CD14-positive monocyte (primary cell): ENCODE measurements at regions not wholly inside any gene's neighbourhood (a gene's known extent, or its start where the extent isn't known, plus 50 kb on each side); places are given as distances from the start of the nearest gene placed in this dataset.

Experiments
- DNase-seq, 3 donors: peaks; one replicate each; pipeline ENCODE4 v3.0.0-alpha.2; 2011 to 2022
- H2AFZ ChIP-seq: 2 replicates; pipeline ENCODE4 v1.6.0; 2012; ENCODE audit warnings: mild to moderate bottlenecking, low read depth, low read length, inconsistent platforms; ENCODE audit not compliant: insufficient read depth, poor library complexity, severe bottlenecking
- H3K27ac ChIP-seq, 2 donors: 1 replicate in 1 of 2; 2 replicates in 1 of 2; pipeline ENCODE4 v1.5.1; 2012 to 2013; ENCODE audit warnings: low read length in 2 of 2, control low read depth in 1 of 2, inconsistent platforms in 1 of 2, low read depth in 1 of 2, mild to moderate bottlenecking in 1 of 2
- H3K27me3 ChIP-seq, 2 donors: one replicate each; pipeline versions ENCODE4 v1.6.0 to v1.6.1; 2011 to 2013; ENCODE audit warnings: low read length in 2 of 2; ENCODE audit not compliant: control insufficient read depth in 2 of 2, insufficient read depth in 2 of 2
- H3K36me3 ChIP-seq, 2 donors: replicated peaks in 1 of 2; 1 replicate in 1 of 2; 2 replicates in 1 of 2; pipeline versions ENCODE4 v1.5.1 to v1.6.1; 2012 to 2013; ENCODE audit warnings: low read length in 2 of 2, control low read depth in 1 of 2, inconsistent platforms in 1 of 2, mild to moderate bottlenecking in 1 of 2; ENCODE audit not compliant: insufficient read depth in 2 of 2, control insufficient read depth in 1 of 2
- H3K4me1 ChIP-seq, 2 donors: 1 replicate in 1 of 2; 2 replicates in 1 of 2; pipeline versions ENCODE4 v1.5.1 to v1.6.1; 2012 to 2013; ENCODE audit warnings: low read length in 2 of 2, control low read depth in 1 of 2, inconsistent platforms in 1 of 2, mild to moderate bottlenecking in 1 of 2, moderate library complexity in 1 of 2; ENCODE audit not compliant: insufficient read depth in 2 of 2, control insufficient read depth in 1 of 2
- H3K4me2 ChIP-seq: replicated peaks from 2 replicates; pipeline ENCODE3; 2012; ENCODE audit warnings: low read length, moderate library complexity, mild to moderate bottlenecking; ENCODE audit not compliant: poor library complexity, severe bottlenecking; ENCODE audit errors: extremely low read depth
- H3K4me3 ChIP-seq, 3 experiments: fragments of 200-600 bp in 1 of 3; sonication (generic) in 1 of 3; replicated peaks in 1 of 3; 1 replicate in 2 of 3; 2 replicates in 1 of 3; pipeline ENCODE4 v1.5.1; 2011 to 2013; ENCODE audit warnings: low read length in 3 of 3, mild to moderate bottlenecking in 3 of 3, control low read depth in 2 of 3, low read depth in 2 of 3, inconsistent platforms in 1 of 3, moderate library complexity in 1 of 3
- H3K79me2 ChIP-seq: 2 replicates; pipeline ENCODE4 v1.6.0; 2012; ENCODE audit warnings: mild to moderate bottlenecking, control low read depth, inconsistent platforms, low read length, moderate library complexity; ENCODE audit not compliant: insufficient read depth
- H3K9ac ChIP-seq: 2 replicates; pipeline ENCODE4 v1.6.0; 2017; ENCODE audit warnings: low read length, mild to moderate bottlenecking; ENCODE audit not compliant: insufficient read depth, poor library complexity, severe bottlenecking
- H3K9me3 ChIP-seq, 2 donors: replicated peaks in 1 of 2; 1 replicate in 1 of 2; 2 replicates in 1 of 2; pipeline versions ENCODE4 v1.5.1 to v1.6.1; 2012 to 2013; ENCODE audit warnings: low read length in 2 of 2, control low read depth in 1 of 2; ENCODE audit not compliant: control insufficient read depth in 1 of 2, insufficient read depth in 1 of 2
- H4K20me1 ChIP-seq: 2 replicates; pipeline ENCODE4 v1.6.0; 2012; ENCODE audit warnings: mild to moderate bottlenecking, low read length, control low read depth, moderate library complexity; ENCODE audit not compliant: insufficient read depth
- H3K27ac Mint-ChIP-seq, 7 donors: one replicate each; pipeline ENCODE4 v1.8.0; 2020; ENCODE audit warnings: mild to moderate bottlenecking in 7 of 7, mixed read lengths in 7 of 7, moderate library complexity in 6 of 7, inconsistent platforms in 2 of 7
- H3K27me3 Mint-ChIP-seq, 3 donors: one replicate each; pipeline ENCODE4 v1.8.0; 2021 to 2022; ENCODE audit warnings: low read depth in 3 of 3, mild to moderate bottlenecking in 3 of 3, mixed read lengths in 3 of 3, moderate library complexity in 3 of 3, inconsistent platforms in 1 of 3
- H3K36me3 Mint-ChIP-seq, 2 donors: one replicate each; pipeline ENCODE4 v1.8.0; 2020; ENCODE audit warnings: mixed read lengths in 2 of 2, inconsistent platforms in 1 of 2, mild to moderate bottlenecking in 1 of 2
- H3K4me1 Mint-ChIP-seq: one replicate; pipeline ENCODE4 v1.8.0; 2020; ENCODE audit warnings: mild to moderate bottlenecking, mixed read lengths
- H3K4me3 Mint-ChIP-seq, 2 donors: one replicate each; pipeline ENCODE4 v1.8.0; 2020; ENCODE audit warnings: mild to moderate bottlenecking in 2 of 2, mixed read lengths in 2 of 2, moderate library complexity in 1 of 2
- H3K9me3 Mint-ChIP-seq, 7 donors: one replicate each; pipeline ENCODE4 v1.8.0; 2020 to 2022; ENCODE audit warnings: mixed read lengths in 7 of 7, mild to moderate bottlenecking in 6 of 7, moderate library complexity in 6 of 7, inconsistent platforms in 2 of 7
- WGBS: methylation state at CpG from one replicate; pipeline ENCODE4 v1.1.5; 2013; ENCODE audit warnings: missing lambda C conversion rate; ENCODE audit not compliant: insufficient coverage; 5-methylcytosine and 5-hydroxymethylcytosine counted together
- intact Hi-C, 2 donors: fragments of 100-400 bp; cut with micrococcal nuclease; formaldehyde crosslinking; loops; one replicate each; pipeline versions ENCODE4 v1.15.0 to v1.15.1; 2023
- TF ChIP-seq, protein P1 (sequence below): fragments of 200-600 bp; IDR thresholded peaks from one replicate; pipeline ENCODE4 v1.8.0; 2022; ENCODE audit warnings: antibody characterized with exemption, mild to moderate bottlenecking

DNA sequence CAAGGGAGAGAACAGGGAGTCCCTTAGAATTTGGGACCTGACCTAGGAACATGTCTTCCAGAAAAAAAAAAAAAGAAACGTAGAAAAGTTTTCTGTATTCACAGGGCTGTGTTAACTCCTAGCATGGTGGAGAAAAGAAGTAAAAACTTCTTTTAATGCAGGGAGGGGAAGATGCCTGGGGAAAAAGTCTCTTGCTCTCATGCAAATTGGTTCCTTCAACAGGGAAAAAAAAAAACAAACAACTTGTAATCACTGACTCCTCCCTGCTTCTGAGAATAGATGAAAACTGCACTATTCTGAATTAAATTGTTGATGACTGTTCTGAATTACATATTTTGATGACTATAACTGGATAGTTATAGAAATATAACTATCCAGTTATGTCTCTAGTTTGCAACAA is 933.2 kb downstream of the TRIB2 start:
- Histone ChIP-seq H3K9ac (no peak overlapping the region), H3K27me3 (no peaks in the 10 kb centered on the region), H3K36me3 (no peaks in the 10 kb centered on the region), H3K4me1 (no peaks in the 10 kb centered on the region), H3K79me2 (no peaks in the 10 kb centered on the region), H2AFZ (no peak overlapping the region), H3K9me3 (peaks cover 9 to 21% of the 10 kb centered on the region in 2 donors), H4K20me1 (no peaks in the 10 kb centered on the region), H3K4me3 (no peak overlapping the region), H3K4me2 (no peak overlapping the region), H3K27ac (no peak overlapping the region)
- peaks cover 0 to 1% (median 0%) of the 10 kb centered on the region in 3 donors for H3K27me3 Mint-ChIP-seq
- H3K9me3 Mint-ChIP-seq, result peaks cover 2 to 13% (median 7%) of the 10 kb centered on the region in 7 donors
- TF ChIP-seq, protein P1, sequence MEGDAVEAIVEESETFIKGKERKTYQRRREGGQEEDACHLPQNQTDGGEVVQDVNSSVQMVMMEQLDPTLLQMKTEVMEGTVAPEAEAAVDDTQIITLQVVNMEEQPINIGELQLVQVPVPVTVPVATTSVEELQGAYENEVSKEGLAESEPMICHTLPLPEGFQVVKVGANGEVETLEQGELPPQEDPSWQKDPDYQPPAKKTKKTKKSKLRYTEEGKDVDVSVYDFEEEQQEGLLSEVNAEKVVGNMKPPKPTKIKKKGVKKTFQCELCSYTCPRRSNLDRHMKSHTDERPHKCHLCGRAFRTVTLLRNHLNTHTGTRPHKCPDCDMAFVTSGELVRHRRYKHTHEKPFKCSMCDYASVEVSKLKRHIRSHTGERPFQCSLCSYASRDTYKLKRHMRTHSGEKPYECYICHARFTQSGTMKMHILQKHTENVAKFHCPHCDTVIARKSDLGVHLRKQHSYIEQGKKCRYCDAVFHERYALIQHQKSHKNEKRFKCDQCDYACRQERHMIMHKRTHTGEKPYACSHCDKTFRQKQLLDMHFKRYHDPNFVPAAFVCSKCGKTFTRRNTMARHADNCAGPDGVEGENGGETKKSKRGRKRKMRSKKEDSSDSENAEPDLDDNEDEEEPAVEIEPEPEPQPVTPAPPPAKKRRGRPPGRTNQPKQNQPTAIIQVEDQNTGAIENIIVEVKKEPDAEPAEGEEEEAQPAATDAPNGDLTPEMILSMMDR, result no peak
- intact Hi-C loops, result no loop called here
- no peaks in the 10 kb centered on the region for H3K4me1 Mint-ChIP-seq
- H3K36me3 Mint-ChIP-seq, result no peaks in the 10 kb centered on the region
- WGBS, result no CpG with 5 or more reads among the region's 1 CpG
- no peak overlapping the region for H3K4me3 Mint-ChIP-seq
- no peak for DNase-seq
- H3K27ac Mint-ChIP-seq, result no peak overlapping the region

- no peak overlapping the region for H3K4me2 ChIP-seq
- no peaks in the 10 kb centered on the region for H4K20me1 ChIP-seq
- H3K27ac ChIP-seq, result no peak overlapping the region
- intact Hi-C loops, result no loop called here
- H2AFZ ChIP-seq, result no peak overlapping the region
- DNase-seq, result no peak
- no peak overlapping the region for H3K9ac ChIP-seq
- no peak overlapping the region for H3K4me3 ChIP-seq
- Mint-ChIP-seq H3K4me1 (no peaks in the 10 kb centered on the region), H3K36me3 (no peaks in the 10 kb centered on the region), H3K4me3 (no peak overlapping the region), H3K27ac (no peak overlapping the region), H3K9me3 (peaks cover 2 to 13% (median 7%) of the 10 kb centered on the region in 7 donors), H3K27me3 (peaks cover 0 to 1% (median 0%) of the 10 kb centered on the region in 3 donors)
- no peaks in the 10 kb centered on the region for H3K4me1 ChIP-seq
- 100% methylated on average over 1 of the region's 3 CpGs for WGBS
- no peaks in the 10 kb centered on the region for H3K36me3 ChIP-seq
- no peaks in the 10 kb centered on the region for H3K27me3 ChIP-seq
- no peaks in the 10 kb centered on the region for H3K79me2 ChIP-seq
- H3K9me3 ChIP-seq, result peaks cover 7 to 21% of the 10 kb centered on the region in 2 donors
- TF ChIP-seq, protein P1, result no peak
These were observed 933.9 kb downstream of the TRIB2 start for GRCh38 chr2:13650586-13651180.
